Mucosa of stomach (tissue), 1 donor: ENCODE measurements at regions not wholly inside any gene's neighbourhood (a gene's known extent, or its start where the extent isn't known, plus 50 kb on each side); places are given as distances from the start of the nearest gene placed in this dataset.

ENCODE experiments used
- H3K27me3 ChIP-seq: one replicate; pipeline ENCODE4 v1.7.0; 2013; ENCODE audit warnings: mild to moderate bottlenecking, low read length; ENCODE audit not compliant: control insufficient read depth, insufficient read depth
- H3K36me3 ChIP-seq: one replicate; pipeline ENCODE4 v1.7.0; 2013; ENCODE audit warnings: low read length; ENCODE audit not compliant: control insufficient read depth, insufficient read depth
- H3K4me1 ChIP-seq: one replicate; pipeline ENCODE4 v1.7.0; 2013; ENCODE audit warnings: mild to moderate bottlenecking, low read length; ENCODE audit not compliant: control insufficient read depth, insufficient read depth
- H3K4me3 ChIP-seq: one replicate; pipeline ENCODE4 v1.7.0; 2013; ENCODE audit warnings: low read length
- H3K9ac ChIP-seq: one replicate; pipeline ENCODE4 v1.7.0; 2013; ENCODE audit warnings: mild to moderate bottlenecking, low read length, moderate library complexity
- H3K9me3 ChIP-seq: one replicate; pipeline ENCODE4 v1.7.0; 2013; ENCODE audit warnings: mild to moderate bottlenecking, low read length, moderate library complexity; ENCODE audit not compliant: control insufficient read depth
- donor health status: Pancreatic carcinoma.

GRCh38 chr10:61285749-61286148 lies 167.4 kb downstream of the TMEM26 start:
- Histone ChIP-seq H3K27me3 (no peaks in the 10 kb centered on the region), H3K36me3 (no peaks in the 10 kb centered on the region), H3K4me1 (no peaks in the 10 kb centered on the region), H3K9ac (no peak overlapping the region), H3K4me3 (no peak overlapping the region), H3K9me3 (no peaks in the 10 kb centered on the region)

DNA sequence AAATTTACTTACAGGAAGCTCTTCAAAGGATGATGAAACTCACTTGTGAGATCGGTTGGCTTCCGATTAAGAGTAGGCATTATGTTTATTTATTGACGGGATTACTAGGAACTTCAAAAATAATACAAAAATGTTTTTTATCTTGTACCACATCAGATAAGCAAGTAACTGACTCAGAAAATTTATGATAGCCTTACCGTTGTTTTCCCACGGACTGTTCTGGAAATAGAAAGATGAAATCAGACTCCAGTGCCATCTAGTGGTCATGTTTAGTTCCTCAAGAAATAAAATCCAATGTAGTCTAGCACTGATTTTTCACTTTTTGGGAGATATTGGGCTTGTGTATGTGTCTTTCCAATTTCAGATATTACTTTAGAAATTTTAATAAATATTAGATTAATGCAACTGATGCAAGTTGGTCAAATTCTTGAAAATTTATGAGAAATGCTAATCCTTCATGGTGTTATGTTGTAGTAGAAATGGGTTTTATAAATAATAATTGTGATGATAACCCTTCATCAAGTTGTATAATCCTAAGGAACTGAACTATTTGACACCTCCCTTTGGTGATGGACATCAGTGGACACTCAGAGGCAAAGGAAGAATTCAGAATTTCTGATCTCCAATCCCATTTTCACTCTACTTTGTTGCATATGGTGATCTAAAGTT lies 168.8 kb downstream of the TMEM26 start:
- Histone ChIP-seq H3K4me1 (no peaks in the 10 kb centered on the region), H3K9me3 (no peaks in the 10 kb centered on the region), H3K27me3 (no peaks in the 10 kb centered on the region), H3K4me3 (no peak overlapping the region), H3K36me3 (no peaks in the 10 kb centered on the region), H3K9ac (no peak overlapping the region)

DNA sequence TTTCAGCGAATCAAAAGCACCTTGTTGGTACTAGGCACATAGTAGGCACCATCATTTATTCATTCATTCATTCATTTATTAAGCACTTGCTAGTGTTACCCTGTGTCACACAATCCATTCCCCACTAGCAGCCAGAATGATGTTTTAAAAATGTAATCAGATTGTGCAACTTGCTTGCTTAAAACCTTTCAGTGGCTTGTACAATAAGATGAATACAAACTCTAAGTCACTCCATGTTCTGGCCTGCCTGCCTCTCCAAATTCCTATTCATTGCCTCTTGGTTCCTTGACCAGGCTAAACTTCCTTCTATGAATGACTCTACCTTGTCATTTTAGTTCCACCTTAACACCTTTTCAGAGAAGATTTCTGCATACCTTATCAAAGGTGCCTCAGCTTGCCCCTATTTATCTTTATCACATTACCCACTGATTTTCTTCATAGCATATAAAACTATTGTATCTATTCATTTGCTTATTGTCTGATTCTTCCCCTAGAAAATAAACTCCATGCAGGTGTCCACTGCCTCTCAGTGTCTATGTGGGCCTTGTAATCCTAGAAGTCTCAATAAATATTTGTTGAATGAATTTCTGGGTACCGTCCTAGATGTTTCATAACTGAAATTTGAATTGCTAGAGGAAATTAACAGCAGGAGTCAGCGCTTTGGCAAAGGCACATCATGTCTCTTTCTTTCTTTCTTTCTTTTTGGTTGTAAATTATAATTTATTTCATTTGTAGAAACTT lies 169.5 kb downstream of the TMEM26 start:
- Histone ChIP-seq H3K9ac (no peak overlapping the region), H3K4me3 (no peak overlapping the region), H3K36me3 (no peaks in the 10 kb centered on the region), H3K27me3 (no peaks in the 10 kb centered on the region), H3K4me1 (no peaks in the 10 kb centered on the region), H3K9me3 (no peaks in the 10 kb centered on the region)

DNA sequence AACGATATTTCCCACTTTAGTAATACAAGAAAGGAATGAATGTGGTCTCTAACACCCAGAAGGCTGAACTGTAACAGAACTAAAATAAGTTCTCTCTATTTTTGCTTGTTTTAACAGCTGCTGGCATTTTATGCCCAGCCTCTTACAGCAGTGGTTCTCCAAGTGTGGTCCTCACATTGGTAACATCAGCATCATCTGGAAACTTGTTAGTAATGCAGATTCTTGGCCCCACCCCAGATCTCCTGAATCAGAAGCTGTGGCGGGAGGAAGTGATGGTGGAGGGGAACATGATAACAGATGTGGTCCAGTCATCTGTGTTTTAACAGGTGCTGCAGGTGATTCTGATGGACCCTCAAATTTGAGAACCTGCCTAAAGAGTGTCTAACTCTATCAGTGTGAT lies 170.1 kb downstream of the TMEM26 start:
- no peaks in the 10 kb centered on the region for H3K36me3 ChIP-seq
- H3K27me3 ChIP-seq, result no peaks in the 10 kb centered on the region
- no peak overlapping the region for H3K9ac ChIP-seq
- no peaks in the 10 kb centered on the region for H3K4me1 ChIP-seq
- H3K9me3 ChIP-seq, result no peaks in the 10 kb centered on the region
- no peak overlapping the region for H3K4me3 ChIP-seq

- Histone ChIP-seq H3K36me3 (no peaks in the 10 kb centered on the region), H3K4me1 (no peaks in the 10 kb centered on the region), H3K27me3 (no peaks in the 10 kb centered on the region), H3K9me3 (no peaks in the 10 kb centered on the region), H3K9ac (no peak overlapping the region), H3K4me3 (no peak overlapping the region)
Measured at GRCh38 chr10:61280303-61280702, 172.9 kb downstream of the TMEM26 start.

- no peaks in the 10 kb centered on the region for H3K27me3 ChIP-seq
- no peak overlapping the region for H3K9ac ChIP-seq
- H3K4me1 ChIP-seq, result no peaks in the 10 kb centered on the region
- no peaks in the 10 kb centered on the region for H3K36me3 ChIP-seq
- no peak overlapping the region for H3K4me3 ChIP-seq
- H3K9me3 ChIP-seq, result no peaks in the 10 kb centered on the region
Measured at GRCh38 chr10:61279400-61279799, 173.8 kb downstream of the TMEM26 start.

GRCh38 chr10:61278556-61278955 lies 174.6 kb downstream of the TMEM26 start:
- H3K36me3 ChIP-seq, result no peaks in the 10 kb centered on the region
- H3K4me3 ChIP-seq, result no peak overlapping the region
- no peaks in the 10 kb centered on the region for H3K27me3 ChIP-seq
- no peaks in the 10 kb centered on the region for H3K4me1 ChIP-seq
- no peaks in the 10 kb centered on the region for H3K9me3 ChIP-seq
- H3K9ac ChIP-seq, result no peak overlapping the region

- no peaks in the 10 kb centered on the region for H3K9me3 ChIP-seq
- H3K4me1 ChIP-seq, result peaks cover 6% of the 10 kb centered on the region
- H3K27me3 ChIP-seq, result no peaks in the 10 kb centered on the region
- no peaks in the 10 kb centered on the region for H3K36me3 ChIP-seq
- H3K9ac ChIP-seq, result no peak overlapping the region
- no peak overlapping the region for H3K4me3 ChIP-seq
Measured at GRCh38 chr10:61272781-61273180, 180.4 kb downstream of the TMEM26 start.

GRCh38 chr10:61271127-61271780 lies 181.9 kb downstream of the TMEM26 start:
- Histone ChIP-seq H3K4me1 (peaks cover 6% of the 10 kb centered on the region), H3K9me3 (no peaks in the 10 kb centered on the region), H3K36me3 (no peaks in the 10 kb centered on the region), H3K4me3 (no peak overlapping the region), H3K9ac (no peak overlapping the region), H3K27me3 (no peaks in the 10 kb centered on the region)

DNA sequence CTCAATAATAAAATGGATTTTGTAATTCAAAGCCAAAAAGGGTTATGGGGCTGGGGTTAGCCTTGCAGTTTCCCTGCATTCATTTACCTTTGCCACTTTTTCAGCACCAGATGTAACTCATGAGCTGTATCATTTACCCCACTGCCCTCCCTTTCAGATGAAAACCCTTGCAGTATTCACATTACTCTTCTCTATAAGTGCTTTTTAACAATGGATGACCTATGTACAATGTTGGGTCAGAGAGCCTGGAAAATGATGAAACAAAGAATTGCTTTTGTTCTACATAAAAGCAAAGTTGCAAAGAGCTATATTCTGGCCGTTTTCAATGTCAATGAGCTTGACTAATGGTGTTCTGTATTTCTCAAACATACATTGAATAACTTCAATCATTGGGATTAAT lies 189.7 kb downstream of the TMEM26 start:
- no peak overlapping the region for H3K9ac ChIP-seq
- H3K4me1 ChIP-seq, result no peaks in the 10 kb centered on the region
- H3K27me3 ChIP-seq, result no peaks in the 10 kb centered on the region
- no peaks in the 10 kb centered on the region for H3K36me3 ChIP-seq
- H3K4me3 ChIP-seq, result no peak overlapping the region
- H3K9me3 ChIP-seq, result no peaks in the 10 kb centered on the region

GRCh38 chr10:61262486-61263261 lies 190.5 kb downstream of the TMEM26 start:
- H3K4me3 ChIP-seq, result no peak overlapping the region
- no peaks in the 10 kb centered on the region for H3K27me3 ChIP-seq
- H3K9me3 ChIP-seq, result no peaks in the 10 kb centered on the region
- H3K36me3 ChIP-seq, result no peaks in the 10 kb centered on the region
- H3K9ac ChIP-seq, result no peak overlapping the region
- no peaks in the 10 kb centered on the region for H3K4me1 ChIP-seq
